GM13977 (cell line): ENCODE measurements at regions not wholly inside any gene's neighbourhood (a gene's known extent, or its start where the extent isn't known, plus 50 kb on each side); places are given as distances from the start of the nearest gene placed in this dataset.

Experiments used
- DNase-seq: peaks from one replicate; pipeline ENCODE4 v3.0.0; 2012; ENCODE audit warnings: low spot score
- in situ Hi-C: fragments of 300-500 bp; cut with MboI; formaldehyde crosslinking; loops from one replicate; pipeline ENCODE4 v1.12.0; 2022; ENCODE audit warnings: low sequenced_read_pairs, low pct_unique_long_range_greater_than_20kb, mixed read lengths, inconsistent platforms; ENCODE audit not compliant: unreplicated experiment
- TF ChIP-seq, protein P1 (sequence below): IDR thresholded peaks from 2 replicates; pipeline ENCODE4 v1.5.1; 2012; ENCODE audit warnings: mild to moderate bottlenecking, control low read depth; ENCODE audit not compliant: insufficient read depth; ENCODE audit errors: extremely low read depth, missing control alignments

DNA sequence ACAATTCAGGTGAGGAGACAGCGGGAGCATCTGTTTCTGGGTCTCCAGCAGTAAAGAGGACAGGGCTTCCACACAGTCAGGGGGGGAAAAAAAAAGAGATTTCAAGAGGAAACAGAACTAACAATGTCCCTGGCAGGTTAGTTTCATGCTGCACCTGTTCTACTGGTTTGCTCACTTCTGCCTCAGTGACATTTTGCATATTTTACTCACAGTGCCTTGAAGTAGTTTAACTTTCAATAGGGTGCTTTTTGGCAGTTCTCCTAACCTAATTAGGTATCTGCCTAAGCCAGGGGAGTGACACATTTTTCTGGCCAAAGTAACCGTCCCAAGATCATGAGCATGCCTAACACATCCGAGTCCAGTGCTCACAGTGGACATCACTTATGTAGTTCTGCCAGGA lies 109.0 kb upstream of the ALK start:
- DNase-seq = no peak
- in situ Hi-C loops = no loop called here
- TF ChIP-seq, protein P1, sequence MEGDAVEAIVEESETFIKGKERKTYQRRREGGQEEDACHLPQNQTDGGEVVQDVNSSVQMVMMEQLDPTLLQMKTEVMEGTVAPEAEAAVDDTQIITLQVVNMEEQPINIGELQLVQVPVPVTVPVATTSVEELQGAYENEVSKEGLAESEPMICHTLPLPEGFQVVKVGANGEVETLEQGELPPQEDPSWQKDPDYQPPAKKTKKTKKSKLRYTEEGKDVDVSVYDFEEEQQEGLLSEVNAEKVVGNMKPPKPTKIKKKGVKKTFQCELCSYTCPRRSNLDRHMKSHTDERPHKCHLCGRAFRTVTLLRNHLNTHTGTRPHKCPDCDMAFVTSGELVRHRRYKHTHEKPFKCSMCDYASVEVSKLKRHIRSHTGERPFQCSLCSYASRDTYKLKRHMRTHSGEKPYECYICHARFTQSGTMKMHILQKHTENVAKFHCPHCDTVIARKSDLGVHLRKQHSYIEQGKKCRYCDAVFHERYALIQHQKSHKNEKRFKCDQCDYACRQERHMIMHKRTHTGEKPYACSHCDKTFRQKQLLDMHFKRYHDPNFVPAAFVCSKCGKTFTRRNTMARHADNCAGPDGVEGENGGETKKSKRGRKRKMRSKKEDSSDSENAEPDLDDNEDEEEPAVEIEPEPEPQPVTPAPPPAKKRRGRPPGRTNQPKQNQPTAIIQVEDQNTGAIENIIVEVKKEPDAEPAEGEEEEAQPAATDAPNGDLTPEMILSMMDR = no peak

DNA sequence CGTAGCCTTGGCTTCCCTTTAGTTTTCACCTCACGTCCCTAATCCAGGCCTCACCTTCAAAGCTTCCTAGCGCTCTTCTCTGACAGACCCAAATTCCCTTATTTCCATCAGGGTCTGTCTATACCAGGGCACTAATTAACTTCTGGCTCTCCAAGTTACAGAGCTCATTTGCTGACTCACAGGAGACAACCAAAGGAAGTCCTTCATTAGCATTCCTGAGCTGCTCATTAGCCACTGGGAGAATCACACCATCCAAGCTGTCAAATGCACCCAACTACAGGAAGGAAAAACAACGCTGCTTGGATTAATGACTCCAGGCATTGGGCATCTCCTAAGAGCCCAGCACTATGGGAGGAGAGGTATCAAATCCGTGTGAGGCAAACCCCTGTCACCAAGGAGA lies 109.8 kb upstream of the ALK start:
- DNase-seq = no peak
- TF ChIP-seq, protein P1 = no peak
- in situ Hi-C loops = no loop called here

DNA sequence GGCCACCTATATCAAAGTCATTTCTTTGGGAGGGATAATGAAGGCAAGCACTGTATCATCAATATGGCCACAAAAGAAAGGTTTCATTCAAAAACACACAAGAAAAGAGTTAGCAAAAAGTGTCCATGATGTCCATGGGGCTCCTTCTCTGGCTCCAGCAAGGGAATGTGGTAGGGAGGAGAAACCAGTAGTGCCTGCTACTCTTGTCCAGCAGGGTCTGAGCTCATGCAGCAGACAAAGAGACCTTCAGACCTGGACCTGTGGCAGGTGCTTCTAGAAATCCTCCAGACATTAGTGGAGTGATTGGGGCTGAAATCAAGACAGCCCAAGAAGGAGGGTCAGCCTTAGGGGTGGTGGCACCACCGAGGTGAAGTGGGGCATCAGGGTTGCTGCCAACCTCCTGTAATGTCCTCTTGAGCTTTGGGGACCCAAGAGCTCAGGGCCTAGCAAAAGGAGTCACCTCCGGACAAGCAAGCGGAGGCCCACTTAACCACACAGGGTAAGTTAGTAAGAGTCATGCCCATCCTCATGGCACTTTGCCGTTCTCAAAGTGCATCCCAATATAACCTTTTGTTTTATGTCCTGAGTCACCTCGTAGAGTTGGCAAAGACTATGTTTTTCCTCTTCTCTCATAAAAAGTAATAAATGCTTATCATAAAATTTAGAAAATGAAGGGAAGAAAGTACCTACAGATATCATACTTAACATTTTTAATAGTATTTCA lies 112.6 kb upstream of the YPEL5 start:
- TF ChIP-seq, protein P1 = no peak
- in situ Hi-C loops = no loop called here
- DNase-seq = no peak

DNA sequence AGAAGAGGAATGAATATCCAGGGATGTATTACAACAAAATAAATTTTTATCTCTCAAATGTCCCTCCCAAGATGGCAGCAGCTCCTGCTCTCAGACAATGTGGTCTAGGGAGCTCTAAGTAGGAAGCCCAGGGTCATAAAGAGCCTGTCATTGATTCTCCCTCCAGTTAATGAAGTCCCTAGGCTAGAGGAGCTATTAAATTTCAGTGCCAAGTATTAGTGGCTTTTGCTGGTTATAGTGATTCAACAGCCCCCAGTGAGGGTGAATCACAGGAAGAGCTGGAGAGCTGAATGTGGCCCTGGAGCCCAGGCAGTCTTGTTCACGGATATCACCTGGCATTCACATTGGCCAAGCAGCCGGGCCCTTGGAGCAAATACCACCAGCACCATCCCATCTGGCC lies 109.8 kb upstream of the YPEL5 start:
- TF ChIP-seq, protein P1 = no peak
- in situ Hi-C loops = no loop called here
- DNase-seq = no peak

DNA sequence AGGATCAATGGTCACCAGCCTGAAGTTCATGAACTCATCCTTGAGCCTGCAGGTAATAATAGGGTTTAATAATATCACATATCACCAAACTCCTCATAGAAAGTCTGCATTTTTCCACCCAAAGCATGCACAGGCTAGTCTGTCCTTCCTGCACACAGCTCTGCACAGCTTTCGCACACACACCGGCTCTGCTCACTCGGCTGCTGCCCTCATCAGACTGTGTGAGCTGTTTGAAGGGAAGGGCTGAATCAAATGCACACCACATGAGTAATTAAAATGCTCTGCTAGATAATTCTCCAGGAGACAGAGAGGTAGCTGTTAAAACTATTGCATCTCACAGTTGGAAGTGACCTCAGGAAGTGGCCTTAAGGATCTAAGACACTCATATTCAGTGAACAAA lies 108.4 kb upstream of the YPEL5 start:
- in situ Hi-C loops = no loop called here
- no peak for DNase-seq
- TF ChIP-seq, protein P1 = no peak

DNA sequence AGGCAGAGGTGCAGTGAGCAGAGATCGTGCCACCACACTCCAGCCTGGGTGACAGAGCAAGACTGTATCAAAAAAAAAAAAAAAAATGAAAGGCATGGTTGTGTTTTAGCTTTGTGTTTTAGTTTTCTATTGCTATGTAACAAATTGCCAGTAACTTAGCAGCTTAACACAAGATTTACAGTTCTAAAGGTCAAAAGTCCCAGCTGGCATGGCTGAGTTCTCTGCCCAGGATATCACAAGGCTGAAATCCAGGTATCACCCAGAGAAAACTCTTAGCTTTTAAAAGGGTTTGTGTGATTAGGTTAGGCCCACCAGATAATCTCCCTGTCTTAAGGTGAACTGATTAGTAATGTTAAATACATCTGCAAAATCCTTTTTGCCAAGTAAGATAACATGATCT lies 107.7 kb upstream of the YPEL5 start:
- in situ Hi-C loops = no loop called here
- TF ChIP-seq, protein P1 = no peak

More for the DNA sequence above, 107.7 kb upstream of the YPEL5 start:
- DNase-seq = no peak
